ENCODE measurements at regions not wholly inside any gene's neighbourhood (a gene's known extent, or its start where the extent isn't known, plus 50 kb on each side); places are given as distances from the start of the nearest gene placed in this dataset.

GRCh38 chr1:240706150-240706935 is 94.4 kb upstream of the GREM2 start:
- no peak for TF ChIP-seq CTCF (IDR thresholded peaks at IDR 0.05; ENCODE audit: insufficient read depth, low read depth, low read length)
- TF ChIP-seq EZH2 (IDR thresholded peaks at IDR 0.05; ENCODE audit: insufficient read depth, low read length), result no peak

All from astrocyte (in vitro differentiated cells and primary cell).